ENCODE measurements at regions not wholly inside any gene's neighbourhood (a gene's known extent, or its start where the extent isn't known, plus 50 kb on each side); places are given as distances from the start of the nearest gene placed in this dataset.
"Not testable (repeated sequence)": the region's sequence is repeated elsewhere in the genome, so short reads cannot be mapped to it uniquely, and the experiment has no call there.

- DNase-seq (ENCODE audit: extremely low read depth, low read depth) = no peak
Observed at GRCh38 chr2:36302911-36303310, 52.7 kb upstream of the CRIM1 start.

- no peak for DNase-seq (ENCODE audit: extremely low read depth, low read depth)
Observed at GRCh38 chr2:36301843-36302242, 53.7 kb upstream of the CRIM1 start.

GRCh38 chr2:36300697-36301096 lies 54.9 kb upstream of the CRIM1 start:
- no peak for DNase-seq (ENCODE audit: extremely low read depth, low read depth)

- no peak for DNase-seq (ENCODE audit: extremely low read depth, low read depth)
Observed at GRCh38 chr2:36296798-36297197, 58.8 kb upstream of the CRIM1 start.

GRCh38 chr2:36294316-36294721 lies 61.3 kb upstream of the CRIM1 start:
- no peak for DNase-seq (ENCODE audit: extremely low read depth, low read depth)

- DNase-seq (ENCODE audit: extremely low read depth, low read depth) = no peak
Observed at GRCh38 chr2:36290306-36290856, 65.2 kb upstream of the CRIM1 start.

GRCh38 chr2:36289731-36290130 lies 65.8 kb upstream of the CRIM1 start:
- no peak for DNase-seq (ENCODE audit: extremely low read depth, low read depth)

- DNase-seq (ENCODE audit: extremely low read depth, low read depth) = no peak
Observed at GRCh38 chr2:36287363-36288275, 68.0 kb upstream of the CRIM1 start.

GRCh38 chr2:36279506-36279905 lies 76.1 kb upstream of the CRIM1 start:
- DNase-seq (ENCODE audit: extremely low read depth, low read depth) = not testable (repeated sequence)

GRCh38 chr2:36277881-36278523 lies 77.6 kb upstream of the CRIM1 start:
- no peak for DNase-seq (ENCODE audit: extremely low read depth, low read depth)

GRCh38 chr2:36277146-36277808 lies 78.3 kb upstream of the CRIM1 start:
- DNase-seq (ENCODE audit: extremely low read depth, low read depth) = no peak

- no peak for DNase-seq (ENCODE audit: extremely low read depth, low read depth)
Observed at GRCh38 chr2:36271266-36271665, 84.3 kb upstream of the CRIM1 start.

- no peak for DNase-seq (ENCODE audit: extremely low read depth, low read depth)
Observed at GRCh38 chr2:36270758-36271157, 84.8 kb upstream of the CRIM1 start.

GRCh38 chr2:36267194-36267593 lies 88.4 kb upstream of the CRIM1 start:
- DNase-seq (ENCODE audit: extremely low read depth, low read depth) = no peak

- no peak for DNase-seq (ENCODE audit: extremely low read depth, low read depth)
Observed at GRCh38 chr2:36266536-36267121, 88.9 kb upstream of the CRIM1 start.

- no peak for DNase-seq (ENCODE audit: extremely low read depth, low read depth)
Observed at GRCh38 chr2:36262581-36262980, 93.0 kb upstream of the CRIM1 start.

GRCh38 chr2:36255863-36256262 lies 99.7 kb upstream of the CRIM1 start:
- no peak for DNase-seq (ENCODE audit: extremely low read depth, low read depth)

- no peak for DNase-seq (ENCODE audit: extremely low read depth, low read depth)
Observed at GRCh38 chr2:36253086-36253485, 102.5 kb upstream of the CRIM1 start.

GRCh38 chr2:36246320-36246990 lies 109.1 kb upstream of the CRIM1 start:
- no peak for DNase-seq (ENCODE audit: extremely low read depth, low read depth)

GRCh38 chr2:36245651-36246050 lies 109.9 kb upstream of the CRIM1 start:
- DNase-seq (ENCODE audit: extremely low read depth, low read depth) = no peak
